ENCODE measurements at regions not wholly inside any gene's neighbourhood (a gene's known extent, or its start where the extent isn't known, plus 50 kb on each side); places are given as distances from the start of the nearest gene placed in this dataset.
"Not testable (repeated sequence)": the region's sequence is repeated elsewhere in the genome, so short reads cannot be mapped to it uniquely, and the experiment has no call there.

- no peak for DNase-seq
Measured at GRCh38 chr7:81831883-81832282, 62.0 kb upstream of the HGF start.

GRCh38 chr7:81829511-81829910, 59.7 kb upstream of the HGF start:
- DNase-seq = not testable (repeated sequence)

DNA sequence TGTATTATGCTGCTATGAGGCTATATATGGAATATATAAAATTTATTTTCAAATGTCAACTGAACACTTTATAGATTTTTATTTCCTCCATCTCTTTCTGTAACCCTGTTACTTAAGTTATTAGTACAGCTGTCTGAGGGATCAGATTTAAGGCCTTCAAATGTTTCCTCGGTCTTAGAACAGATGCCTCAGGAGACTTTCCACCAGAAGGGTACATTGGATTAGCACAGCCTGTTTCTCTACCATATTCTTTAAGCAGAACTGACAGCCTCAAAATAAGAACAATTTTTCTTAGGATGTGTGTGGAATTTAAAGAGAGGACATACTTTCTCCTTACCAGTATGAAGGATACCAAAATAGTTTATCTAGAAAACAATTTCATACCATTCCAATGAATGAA, 53.0 kb upstream of the HGF start:
- DNase-seq = no peak

- DNase-seq = no peak
Measured at GRCh38 chr7:81819861-81820260, 50.0 kb upstream of the HGF start.
